ENCODE measurements at regions not wholly inside any gene's neighbourhood (a gene's known extent, or its start where the extent isn't known, plus 50 kb on each side); places are given as distances from the start of the nearest gene placed in this dataset.

DNA sequence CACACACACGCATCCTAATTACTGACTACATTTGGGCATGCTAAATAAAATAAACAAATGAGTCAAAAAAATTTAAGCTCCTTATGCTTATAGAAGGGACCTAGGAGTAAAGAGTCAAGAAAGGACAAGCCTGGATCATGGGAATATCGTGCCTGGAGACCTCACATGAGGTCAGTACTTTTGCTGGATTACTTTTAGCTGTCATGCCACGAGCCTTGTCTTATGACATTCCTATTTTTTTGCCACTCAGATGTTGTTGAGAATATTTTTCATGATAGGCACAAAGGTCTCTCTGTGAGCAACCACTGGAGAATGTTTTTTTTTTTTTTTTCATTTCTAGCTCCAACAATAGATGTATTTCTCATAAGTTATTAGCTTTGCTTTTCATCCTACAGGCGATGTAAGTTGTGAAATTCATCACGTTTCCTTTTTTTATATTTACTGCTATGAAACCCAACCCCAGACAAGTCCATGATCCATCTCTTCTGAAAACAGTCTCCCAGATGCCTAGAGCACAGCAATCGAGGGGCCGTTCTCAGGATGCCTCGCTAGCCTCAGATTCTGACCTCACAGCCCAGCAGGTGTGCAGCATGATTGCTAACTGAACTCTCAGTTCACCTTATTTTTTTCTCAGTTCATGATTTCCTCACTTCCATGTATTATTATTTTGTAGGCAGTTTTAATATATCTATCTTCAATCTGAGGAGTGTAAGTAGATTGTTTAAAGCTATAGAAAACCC lies 464.5 kb downstream of the IRS1 start:
- no peak for DNase-seq (ENCODE audit: low read depth)
- H3K4me3 ChIP-seq (ENCODE audit: low read depth, low read length), result no peak overlapping the region
- TF ChIP-seq, protein P1, sequence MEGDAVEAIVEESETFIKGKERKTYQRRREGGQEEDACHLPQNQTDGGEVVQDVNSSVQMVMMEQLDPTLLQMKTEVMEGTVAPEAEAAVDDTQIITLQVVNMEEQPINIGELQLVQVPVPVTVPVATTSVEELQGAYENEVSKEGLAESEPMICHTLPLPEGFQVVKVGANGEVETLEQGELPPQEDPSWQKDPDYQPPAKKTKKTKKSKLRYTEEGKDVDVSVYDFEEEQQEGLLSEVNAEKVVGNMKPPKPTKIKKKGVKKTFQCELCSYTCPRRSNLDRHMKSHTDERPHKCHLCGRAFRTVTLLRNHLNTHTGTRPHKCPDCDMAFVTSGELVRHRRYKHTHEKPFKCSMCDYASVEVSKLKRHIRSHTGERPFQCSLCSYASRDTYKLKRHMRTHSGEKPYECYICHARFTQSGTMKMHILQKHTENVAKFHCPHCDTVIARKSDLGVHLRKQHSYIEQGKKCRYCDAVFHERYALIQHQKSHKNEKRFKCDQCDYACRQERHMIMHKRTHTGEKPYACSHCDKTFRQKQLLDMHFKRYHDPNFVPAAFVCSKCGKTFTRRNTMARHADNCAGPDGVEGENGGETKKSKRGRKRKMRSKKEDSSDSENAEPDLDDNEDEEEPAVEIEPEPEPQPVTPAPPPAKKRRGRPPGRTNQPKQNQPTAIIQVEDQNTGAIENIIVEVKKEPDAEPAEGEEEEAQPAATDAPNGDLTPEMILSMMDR (IDR thresholded peaks at IDR 0.05; ENCODE audit: insufficient read depth, low read depth, low read length, missing control alignments), result no peak

DNA sequence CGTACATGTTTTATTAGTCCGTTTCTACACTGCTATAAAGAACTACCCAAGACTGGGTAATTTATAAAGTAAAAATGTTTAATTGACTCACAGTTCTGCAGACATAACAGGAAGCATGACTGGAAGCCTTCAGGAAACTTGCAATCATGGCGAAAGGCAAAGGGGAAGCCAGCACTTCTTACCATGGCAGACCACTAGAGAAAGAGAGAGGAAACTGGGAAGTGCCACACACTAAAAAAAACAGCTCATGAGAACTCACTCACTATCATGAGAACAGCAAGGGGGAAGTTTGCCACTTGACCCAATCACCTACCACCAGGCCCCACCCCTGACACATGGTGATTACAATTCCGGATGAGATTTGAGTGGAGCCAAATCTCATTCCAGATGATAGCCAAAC lies 466.2 kb downstream of the IRS1 start:
- TF ChIP-seq, protein P1 (IDR thresholded peaks at IDR 0.05; ENCODE audit: insufficient read depth, low read depth, low read length, missing control alignments), result no peak
- no peak for DNase-seq (ENCODE audit: low read depth)
- no peak overlapping the region for H3K4me3 ChIP-seq (ENCODE audit: low read depth, low read length)

DNA sequence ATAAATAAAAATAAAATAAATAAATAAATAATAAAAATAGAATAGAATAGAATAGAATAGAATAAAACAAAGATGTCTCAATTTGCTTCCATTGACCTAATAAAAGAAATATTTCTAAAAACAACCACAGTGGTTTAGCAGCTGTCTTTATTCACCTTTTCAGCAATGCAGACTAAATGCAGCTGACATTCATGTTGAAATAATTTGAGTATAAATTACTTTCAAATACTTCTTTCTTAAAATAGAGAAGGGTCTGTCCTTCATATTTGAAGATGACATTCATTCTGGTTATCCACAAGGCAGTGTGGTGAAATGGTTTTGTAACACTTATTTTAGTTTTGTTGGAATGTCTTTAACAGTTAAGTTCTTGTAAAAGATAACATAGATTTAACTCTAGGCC lies 469.4 kb downstream of the IRS1 start:
- TF ChIP-seq, protein P1 (IDR thresholded peaks at IDR 0.05; ENCODE audit: insufficient read depth, low read depth, low read length, missing control alignments), result no peak
- DNase-seq (ENCODE audit: low read depth), result no peak

DNA sequence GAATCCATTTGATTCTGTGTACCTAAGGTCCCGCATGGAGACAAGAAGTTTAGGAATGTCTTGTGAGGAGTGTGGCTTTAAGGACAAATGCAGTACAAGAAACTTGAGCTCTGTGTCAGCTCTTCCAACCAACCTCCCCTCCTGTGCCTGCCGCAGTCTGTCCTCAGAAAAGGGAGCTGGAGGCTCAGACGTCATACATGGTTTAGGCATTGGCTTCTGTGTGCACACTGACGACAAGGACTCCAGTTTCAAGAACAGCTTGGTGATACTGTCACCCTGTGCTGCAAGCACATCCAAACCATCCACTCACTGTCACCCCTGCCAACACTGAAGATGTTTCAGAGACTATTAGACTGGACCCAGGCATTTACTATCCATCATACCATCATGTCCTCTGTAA lies 470.4 kb downstream of the IRS1 start:
- TF ChIP-seq, protein P1 (IDR thresholded peaks at IDR 0.05; ENCODE audit: insufficient read depth, low read depth, low read length, missing control alignments), result no peak
- no peak overlapping the region for H3K4me3 ChIP-seq (ENCODE audit: low read depth, low read length)
- DNase-seq (ENCODE audit: low read depth), result no peak

More for the DNA sequence above, 469.4 kb downstream of the IRS1 start:
- no peak overlapping the region for H3K4me3 ChIP-seq (ENCODE audit: low read depth, low read length)

DNA sequence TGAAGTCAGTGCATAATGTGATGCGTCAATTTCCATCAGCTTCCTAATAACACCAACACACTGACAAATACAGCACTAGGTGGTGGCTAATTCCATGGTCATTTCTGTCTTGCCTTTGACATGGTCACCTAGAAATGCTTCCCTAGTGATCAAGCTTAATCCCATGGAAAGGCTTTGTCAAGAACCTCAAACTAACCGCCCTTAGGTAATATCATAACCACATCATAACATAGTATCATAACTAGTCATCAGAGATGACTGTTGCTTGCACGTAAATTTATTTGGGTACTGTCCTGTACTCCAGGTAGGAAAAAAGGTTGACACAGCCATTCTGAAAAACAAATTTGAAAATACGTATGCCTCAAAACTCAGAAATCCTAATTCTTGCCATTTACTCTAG lies 471.8 kb downstream of the IRS1 start:
- no peak overlapping the region for H3K4me3 ChIP-seq (ENCODE audit: low read depth, low read length)
- DNase-seq (ENCODE audit: low read depth), result no peak
- TF ChIP-seq, protein P1 (IDR thresholded peaks at IDR 0.05; ENCODE audit: insufficient read depth, low read depth, low read length, missing control alignments), result no peak

DNA sequence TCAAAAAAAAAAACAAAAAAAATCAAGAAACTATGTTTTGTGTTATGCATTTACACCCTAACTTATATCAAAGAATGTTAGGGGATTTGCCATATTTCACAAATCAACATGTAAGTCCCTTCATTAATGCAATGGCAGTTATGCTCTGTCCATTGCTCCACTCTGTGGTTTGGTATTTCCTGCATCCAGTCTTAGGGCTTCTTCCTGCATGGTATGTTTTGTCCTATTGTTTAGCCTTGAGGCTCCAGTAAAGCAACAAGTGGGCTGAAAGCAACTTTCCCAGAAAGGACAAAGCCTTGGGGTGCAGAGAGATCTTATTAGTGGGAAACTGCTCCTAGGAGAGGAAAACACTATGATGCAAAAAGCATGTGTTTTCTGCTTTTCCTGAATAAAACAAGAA lies 474.1 kb downstream of the IRS1 start:
- H3K4me3 ChIP-seq (ENCODE audit: low read depth, low read length), result no peak overlapping the region
- TF ChIP-seq, protein P1 (IDR thresholded peaks at IDR 0.05; ENCODE audit: insufficient read depth, low read depth, low read length, missing control alignments), result no peak
- no peak for DNase-seq (ENCODE audit: low read depth)
